ENCODE measurements at regions not wholly inside any gene's neighbourhood (a gene's known extent, or its start where the extent isn't known, plus 50 kb on each side); places are given as distances from the start of the nearest gene placed in this dataset.
A peak's percentile ranks its signal among the peaks of the same experiment; 100 is the strongest.

DNA sequence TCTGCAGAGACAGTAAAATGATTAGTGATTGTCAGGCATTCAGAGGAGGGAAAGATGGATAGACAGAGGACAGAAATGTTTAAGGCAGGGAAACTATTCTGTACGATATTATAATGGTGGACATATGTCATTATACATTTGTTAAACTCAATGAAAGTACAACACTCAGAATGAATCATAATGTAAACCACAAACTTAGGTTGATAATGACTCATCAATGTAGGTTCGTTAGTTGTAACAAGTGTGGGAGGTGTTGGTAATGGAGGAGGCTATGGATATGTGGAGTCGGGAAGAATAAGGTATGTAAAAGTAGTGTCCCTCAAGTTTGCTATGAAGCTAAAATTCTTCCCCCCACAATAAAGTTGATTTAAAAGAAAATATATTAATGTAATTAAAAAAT, 455.0 kb downstream of the BRINP3 start:
- DNase-seq (ENCODE audit: low spot score) = peak; percentile 4
- TF ChIP-seq, protein P1, sequence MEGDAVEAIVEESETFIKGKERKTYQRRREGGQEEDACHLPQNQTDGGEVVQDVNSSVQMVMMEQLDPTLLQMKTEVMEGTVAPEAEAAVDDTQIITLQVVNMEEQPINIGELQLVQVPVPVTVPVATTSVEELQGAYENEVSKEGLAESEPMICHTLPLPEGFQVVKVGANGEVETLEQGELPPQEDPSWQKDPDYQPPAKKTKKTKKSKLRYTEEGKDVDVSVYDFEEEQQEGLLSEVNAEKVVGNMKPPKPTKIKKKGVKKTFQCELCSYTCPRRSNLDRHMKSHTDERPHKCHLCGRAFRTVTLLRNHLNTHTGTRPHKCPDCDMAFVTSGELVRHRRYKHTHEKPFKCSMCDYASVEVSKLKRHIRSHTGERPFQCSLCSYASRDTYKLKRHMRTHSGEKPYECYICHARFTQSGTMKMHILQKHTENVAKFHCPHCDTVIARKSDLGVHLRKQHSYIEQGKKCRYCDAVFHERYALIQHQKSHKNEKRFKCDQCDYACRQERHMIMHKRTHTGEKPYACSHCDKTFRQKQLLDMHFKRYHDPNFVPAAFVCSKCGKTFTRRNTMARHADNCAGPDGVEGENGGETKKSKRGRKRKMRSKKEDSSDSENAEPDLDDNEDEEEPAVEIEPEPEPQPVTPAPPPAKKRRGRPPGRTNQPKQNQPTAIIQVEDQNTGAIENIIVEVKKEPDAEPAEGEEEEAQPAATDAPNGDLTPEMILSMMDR (IDR thresholded peaks at IDR 0.05; ENCODE audit: borderline replicate concordance, control extremely low read depth, extremely low read depth, insufficient read depth, missing control alignments) = no peak
- in situ Hi-C loops (cut with MboI; ENCODE audit: low sequenced_read_pairs, unreplicated experiment) = no loop called here

DNA sequence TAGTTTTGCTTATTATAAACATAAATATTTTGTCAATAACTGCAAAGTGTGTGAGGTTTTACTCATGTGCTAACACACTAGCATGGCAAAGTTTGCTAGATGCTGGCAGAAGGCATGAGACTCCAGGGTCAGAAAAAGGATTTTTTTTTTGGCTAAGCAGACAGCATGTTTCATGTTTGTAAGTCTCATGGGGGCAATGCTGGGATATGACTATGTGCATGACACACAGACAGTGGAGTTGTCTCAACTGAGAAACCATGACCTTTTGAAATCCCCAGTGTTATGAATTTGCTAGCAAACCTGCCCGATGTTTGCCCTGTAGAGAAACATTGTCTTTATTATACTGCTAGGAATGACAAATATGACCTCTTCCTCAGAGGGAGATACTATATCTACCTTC, 448.2 kb downstream of the BRINP3 start:
- DNase-seq (ENCODE audit: low spot score) = no peak
- in situ Hi-C loops (cut with MboI; ENCODE audit: low sequenced_read_pairs, unreplicated experiment) = no loop called here
- TF ChIP-seq, protein P1 (IDR thresholded peaks at IDR 0.05; ENCODE audit: borderline replicate concordance, control extremely low read depth, extremely low read depth, insufficient read depth, missing control alignments) = no peak

DNA sequence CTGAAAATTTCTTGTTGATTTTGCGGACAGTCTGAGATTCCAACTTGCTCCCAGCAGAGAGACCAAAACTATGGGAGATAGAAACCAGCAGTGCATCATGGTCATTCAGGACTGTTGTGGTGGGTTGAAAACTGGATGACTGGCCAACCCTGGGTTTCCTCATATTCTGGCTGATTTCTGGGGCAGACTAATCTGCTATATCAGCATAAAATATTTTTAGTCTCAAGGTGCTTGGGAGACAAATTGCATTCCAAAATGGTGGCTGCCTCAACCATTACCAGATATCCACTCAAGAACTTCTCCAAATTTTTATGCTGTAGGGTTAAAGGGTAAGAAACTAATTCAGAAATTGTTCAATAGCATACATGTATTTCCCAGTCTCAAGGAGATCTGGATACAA, 434.0 kb downstream of the BRINP3 start:
- TF ChIP-seq, protein P1 (IDR thresholded peaks at IDR 0.05; ENCODE audit: borderline replicate concordance, control extremely low read depth, extremely low read depth, insufficient read depth, missing control alignments) = no peak
- in situ Hi-C loops (cut with MboI; ENCODE audit: low sequenced_read_pairs, unreplicated experiment) = no loop called here
- no peak for DNase-seq (ENCODE audit: low spot score)

DNA sequence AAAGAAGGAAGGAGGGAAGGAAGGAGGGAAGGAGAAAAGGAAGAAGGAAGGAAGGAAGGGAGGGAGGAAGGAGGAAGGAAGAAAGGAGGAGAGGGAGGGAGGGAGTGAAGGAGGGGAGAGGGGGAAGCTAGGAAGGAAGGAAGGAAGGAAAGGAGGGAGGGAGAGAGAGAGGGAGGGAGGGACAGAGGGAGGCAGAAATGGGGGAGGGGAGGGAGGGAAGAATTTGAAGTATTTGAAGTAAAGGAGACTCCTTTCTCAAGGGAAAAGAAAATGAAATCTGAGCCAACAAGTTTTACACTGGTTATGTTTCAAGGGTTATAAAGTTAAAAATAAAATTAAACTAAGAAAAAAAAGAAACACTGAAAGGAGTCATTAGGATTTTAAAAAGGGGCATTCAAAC, 431.4 kb downstream of the BRINP3 start:
- DNase-seq (ENCODE audit: low spot score) = no peak
- in situ Hi-C loops (cut with MboI; ENCODE audit: low sequenced_read_pairs, unreplicated experiment) = no loop called here
- TF ChIP-seq, protein P1 (IDR thresholded peaks at IDR 0.05; ENCODE audit: borderline replicate concordance, control extremely low read depth, extremely low read depth, insufficient read depth, missing control alignments) = no peak

All from GM13976 (cell line).